ENCODE measurements at regions not wholly inside any gene's neighbourhood (a gene's known extent, or its start where the extent isn't known, plus 50 kb on each side); places are given as distances from the start of the nearest gene placed in this dataset.

- TF ChIP-seq, protein P1, sequence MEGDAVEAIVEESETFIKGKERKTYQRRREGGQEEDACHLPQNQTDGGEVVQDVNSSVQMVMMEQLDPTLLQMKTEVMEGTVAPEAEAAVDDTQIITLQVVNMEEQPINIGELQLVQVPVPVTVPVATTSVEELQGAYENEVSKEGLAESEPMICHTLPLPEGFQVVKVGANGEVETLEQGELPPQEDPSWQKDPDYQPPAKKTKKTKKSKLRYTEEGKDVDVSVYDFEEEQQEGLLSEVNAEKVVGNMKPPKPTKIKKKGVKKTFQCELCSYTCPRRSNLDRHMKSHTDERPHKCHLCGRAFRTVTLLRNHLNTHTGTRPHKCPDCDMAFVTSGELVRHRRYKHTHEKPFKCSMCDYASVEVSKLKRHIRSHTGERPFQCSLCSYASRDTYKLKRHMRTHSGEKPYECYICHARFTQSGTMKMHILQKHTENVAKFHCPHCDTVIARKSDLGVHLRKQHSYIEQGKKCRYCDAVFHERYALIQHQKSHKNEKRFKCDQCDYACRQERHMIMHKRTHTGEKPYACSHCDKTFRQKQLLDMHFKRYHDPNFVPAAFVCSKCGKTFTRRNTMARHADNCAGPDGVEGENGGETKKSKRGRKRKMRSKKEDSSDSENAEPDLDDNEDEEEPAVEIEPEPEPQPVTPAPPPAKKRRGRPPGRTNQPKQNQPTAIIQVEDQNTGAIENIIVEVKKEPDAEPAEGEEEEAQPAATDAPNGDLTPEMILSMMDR (optimal IDR thresholded peaks at IDR 0.05 in 1 of 3, IDR thresholded peaks at IDR 0.05 in 1 of 3, conservative IDR thresholded peaks at IDR 0.05 in 1 of 3; ENCODE audit: extremely low read depth in 1 of 3, insufficient read depth in 2 of 3, low read length in 3 of 3) = no peak
- no peak for TF ChIP-seq EZH2 (IDR thresholded peaks at IDR 0.05; ENCODE audit: low read length)
Observed at GRCh38 chr12:67430708-67431335, 161.7 kb downstream of the CAND1 start.

All from keratinocyte (primary cell).